Endothelial cell (in vitro differentiated cells): ENCODE measurements at regions not wholly inside any gene's neighbourhood (a gene's known extent, or its start where the extent isn't known, plus 50 kb on each side); places are given as distances from the start of the nearest gene placed in this dataset.

ENCODE experiments used
- DNase-seq: peaks from one replicate; pipeline ENCODE4 v3.0.0; 2021; ENCODE audit warnings: low spot score
- H3K27ac Mint-ChIP-seq: one replicate; pipeline ENCODE4 v1.8.0; 2021; ENCODE audit warnings: mixed read lengths, inconsistent platforms; ENCODE audit not compliant: unreplicated experiment
- H3K27me3 Mint-ChIP-seq: one replicate; pipeline ENCODE4 v1.8.0; 2021; ENCODE audit warnings: mild to moderate bottlenecking, moderate library complexity, mixed read lengths, inconsistent platforms; ENCODE audit not compliant: unreplicated experiment
- H3K36me3 Mint-ChIP-seq: one replicate; pipeline ENCODE4 v1.8.0; 2021; ENCODE audit warnings: mild to moderate bottlenecking, low read depth, mixed read lengths, inconsistent platforms; ENCODE audit not compliant: unreplicated experiment
- H3K4me1 Mint-ChIP-seq: one replicate; pipeline ENCODE4 v1.8.0; 2021; ENCODE audit warnings: mild to moderate bottlenecking, mixed read lengths, inconsistent platforms; ENCODE audit not compliant: unreplicated experiment
- H3K4me3 Mint-ChIP-seq: one replicate; pipeline ENCODE4 v1.8.0; 2021; ENCODE audit warnings: mild to moderate bottlenecking, mixed read lengths, inconsistent platforms; ENCODE audit not compliant: unreplicated experiment
- H3K9me3 Mint-ChIP-seq: one replicate; pipeline ENCODE4 v1.8.0; 2021; ENCODE audit warnings: mixed read lengths, inconsistent platforms; ENCODE audit not compliant: unreplicated experiment
- TF ChIP-seq, protein P1 (sequence below): fragments of 200-600 bp; sonication (generic); IDR thresholded peaks from one replicate; pipeline ENCODE4 v1.5.0; 2021; ENCODE audit warnings: antibody characterized with exemption; ENCODE audit not compliant: unreplicated experiment

DNA sequence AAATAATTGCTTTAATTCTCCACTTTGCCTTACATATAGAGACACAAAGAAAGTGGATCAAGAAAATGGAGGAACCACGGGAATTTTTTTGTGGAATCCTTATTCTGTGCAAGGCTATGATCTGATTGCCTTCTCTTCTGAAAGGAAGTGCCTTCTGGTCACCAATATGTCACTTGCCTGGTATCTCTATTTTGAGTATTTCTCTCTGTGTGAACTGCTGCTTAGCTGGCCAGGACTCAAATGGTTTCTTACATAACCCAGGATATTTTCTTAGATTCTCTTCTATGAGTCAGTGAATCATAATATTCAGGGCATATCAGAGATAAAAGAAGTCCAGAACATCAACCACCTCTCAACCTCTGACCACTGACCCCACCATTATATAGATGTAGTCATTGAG is 156.1 kb downstream of the DIO2 start:
- Mint-ChIP-seq H3K27ac (no peak overlapping the region), H3K9me3 (no peaks in the 10 kb centered on the region), H3K27me3 (no peaks in the 10 kb centered on the region), H3K4me1 (no peaks in the 10 kb centered on the region), H3K4me3 (no peak overlapping the region), H3K36me3 (no peaks in the 10 kb centered on the region)
- TF ChIP-seq, protein P1, sequence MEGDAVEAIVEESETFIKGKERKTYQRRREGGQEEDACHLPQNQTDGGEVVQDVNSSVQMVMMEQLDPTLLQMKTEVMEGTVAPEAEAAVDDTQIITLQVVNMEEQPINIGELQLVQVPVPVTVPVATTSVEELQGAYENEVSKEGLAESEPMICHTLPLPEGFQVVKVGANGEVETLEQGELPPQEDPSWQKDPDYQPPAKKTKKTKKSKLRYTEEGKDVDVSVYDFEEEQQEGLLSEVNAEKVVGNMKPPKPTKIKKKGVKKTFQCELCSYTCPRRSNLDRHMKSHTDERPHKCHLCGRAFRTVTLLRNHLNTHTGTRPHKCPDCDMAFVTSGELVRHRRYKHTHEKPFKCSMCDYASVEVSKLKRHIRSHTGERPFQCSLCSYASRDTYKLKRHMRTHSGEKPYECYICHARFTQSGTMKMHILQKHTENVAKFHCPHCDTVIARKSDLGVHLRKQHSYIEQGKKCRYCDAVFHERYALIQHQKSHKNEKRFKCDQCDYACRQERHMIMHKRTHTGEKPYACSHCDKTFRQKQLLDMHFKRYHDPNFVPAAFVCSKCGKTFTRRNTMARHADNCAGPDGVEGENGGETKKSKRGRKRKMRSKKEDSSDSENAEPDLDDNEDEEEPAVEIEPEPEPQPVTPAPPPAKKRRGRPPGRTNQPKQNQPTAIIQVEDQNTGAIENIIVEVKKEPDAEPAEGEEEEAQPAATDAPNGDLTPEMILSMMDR: no peak
- DNase-seq: no peak

GRCh38 chr14:80054020-80054419 is 157.3 kb downstream of the DIO2 start:
- no peak for DNase-seq
- no peaks in the 10 kb centered on the region for H3K4me1 Mint-ChIP-seq
- H3K36me3 Mint-ChIP-seq: no peaks in the 10 kb centered on the region
- no peaks in the 10 kb centered on the region for H3K27me3 Mint-ChIP-seq
- H3K27ac Mint-ChIP-seq: no peak overlapping the region
- H3K9me3 Mint-ChIP-seq: no peaks in the 10 kb centered on the region
- no peak overlapping the region for H3K4me3 Mint-ChIP-seq
- TF ChIP-seq, protein P1: no peak

DNA sequence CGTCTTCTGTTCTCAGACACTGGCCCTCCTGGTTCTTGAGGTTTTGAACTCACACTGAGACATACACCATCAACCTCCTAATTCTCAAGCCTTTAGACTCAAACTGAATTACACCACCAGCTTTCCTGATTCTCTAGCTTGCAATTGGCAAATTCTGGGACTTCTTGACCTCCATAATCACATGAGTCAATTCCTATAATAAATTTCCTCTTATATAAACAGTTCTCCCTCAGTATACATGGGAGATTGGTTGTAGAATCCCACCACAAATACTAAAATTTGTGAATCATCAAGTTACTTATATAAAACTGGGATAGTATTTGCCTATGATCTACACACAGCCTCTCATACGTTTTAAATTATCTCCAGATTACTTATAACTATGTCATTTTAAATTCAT is 162.2 kb downstream of the DIO2 start:
- Mint-ChIP-seq H3K27me3 (no peaks in the 10 kb centered on the region), H3K36me3 (no peaks in the 10 kb centered on the region), H3K9me3 (no peaks in the 10 kb centered on the region), H3K4me1 (no peaks in the 10 kb centered on the region), H3K4me3 (no peak overlapping the region), H3K27ac (no peak overlapping the region)
- TF ChIP-seq, protein P1: no peak
- no peak for DNase-seq

DNA sequence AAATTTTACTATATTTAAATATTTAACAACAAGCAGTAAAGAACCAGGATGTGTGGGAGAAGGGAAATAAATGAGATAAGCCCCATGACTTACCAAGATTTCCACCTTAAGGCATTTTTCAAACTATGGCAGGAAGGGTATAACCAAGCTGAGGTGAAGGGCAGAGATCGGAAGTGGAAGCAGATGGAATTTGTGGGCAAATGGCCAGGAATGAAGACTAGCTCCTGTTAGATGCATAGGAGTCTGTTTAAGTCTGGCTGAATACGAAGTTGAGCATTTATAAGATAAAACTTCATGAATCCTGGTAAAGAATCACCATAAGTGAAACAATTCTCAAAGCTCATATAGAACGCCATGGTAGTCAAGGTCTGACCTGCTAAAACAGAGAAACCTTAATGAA is 163.5 kb downstream of the DIO2 start:
- Mint-ChIP-seq H3K27me3 (no peaks in the 10 kb centered on the region), H3K4me1 (no peaks in the 10 kb centered on the region), H3K4me3 (no peak overlapping the region), H3K36me3 (no peaks in the 10 kb centered on the region), H3K9me3 (no peaks in the 10 kb centered on the region), H3K27ac (no peak overlapping the region)
- TF ChIP-seq, protein P1: no peak
- DNase-seq: no peak

DNA sequence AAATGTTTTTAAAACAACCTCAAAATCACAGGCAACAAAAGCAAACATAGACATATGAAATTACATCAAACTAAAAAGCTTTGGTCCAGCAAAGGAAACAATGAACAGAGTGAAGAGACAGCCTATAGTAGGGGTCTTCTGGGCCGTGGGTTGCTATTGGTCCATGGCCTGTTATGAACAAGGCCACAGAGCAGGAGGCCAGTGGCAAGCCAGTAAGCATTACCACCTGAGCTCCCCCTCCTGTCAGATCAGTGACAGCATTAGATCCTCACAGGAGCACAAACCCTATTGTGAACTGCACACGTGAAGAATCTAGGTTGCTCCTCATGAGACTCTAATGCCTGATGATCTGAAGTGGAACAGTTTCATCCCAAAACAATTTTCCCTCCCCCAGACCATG is 174.0 kb downstream of the DIO2 start:
- Mint-ChIP-seq H3K4me1 (no peaks in the 10 kb centered on the region), H3K27me3 (no peaks in the 10 kb centered on the region), H3K9me3 (no peaks in the 10 kb centered on the region), H3K27ac (no peak overlapping the region), H3K36me3 (no peaks in the 10 kb centered on the region), H3K4me3 (no peak overlapping the region)
- TF ChIP-seq, protein P1: no peak
- no peak for DNase-seq
